HG02840 (cell line): ENCODE measurements at regions not wholly inside any gene's neighbourhood (a gene's known extent, or its start where the extent isn't known, plus 50 kb on each side); places are given as distances from the start of the nearest gene placed in this dataset.
"Not testable (repeated sequence)": the region's sequence is repeated elsewhere in the genome, so short reads cannot be mapped to it uniquely, and the experiment has no call there.

Source experiments
- ATAC-seq: cut with Tn5 transposase; IDR thresholded peaks from one replicate; pipeline ENCODE4 v1.9.1; 2021; ENCODE audit warnings: mild to moderate bottlenecking, moderate library complexity, moderate number of reproducible peaks; ENCODE audit not compliant: unreplicated experiment, low FRiP score

- no peak for ATAC-seq
Observed at GRCh38 chrX:20718592-20719380, 452.1 kb upstream of the RPS6KA3 start.

GRCh38 chrX:20715176-20715575 is 448.5 kb upstream of the RPS6KA3 start:
- no peak for ATAC-seq

- ATAC-seq: no peak
Observed at GRCh38 chrX:20712811-20713210, 446.1 kb upstream of the RPS6KA3 start.

- no peak for ATAC-seq
Observed at GRCh38 chrX:20711366-20711765, 444.7 kb upstream of the RPS6KA3 start.

GRCh38 chrX:20693078-20693477 is 426.4 kb upstream of the RPS6KA3 start:
- no peak for ATAC-seq

- ATAC-seq: no peak
Observed at GRCh38 chrX:20686256-20686655, 419.5 kb upstream of the RPS6KA3 start.

GRCh38 chrX:20685652-20686051 is 418.9 kb upstream of the RPS6KA3 start:
- ATAC-seq: no peak

- no peak for ATAC-seq
Observed at GRCh38 chrX:20681683-20682082, 415.0 kb upstream of the RPS6KA3 start.

GRCh38 chrX:20680998-20681397 is 414.3 kb upstream of the RPS6KA3 start:
- no peak for ATAC-seq

GRCh38 chrX:20672476-20672875 is 405.8 kb upstream of the RPS6KA3 start:
- ATAC-seq: no peak

GRCh38 chrX:20671746-20672145 is 405.0 kb upstream of the RPS6KA3 start:
- not testable (repeated sequence) for ATAC-seq

GRCh38 chrX:20670611-20671010 is 403.9 kb upstream of the RPS6KA3 start:
- ATAC-seq: no peak

- no peak for ATAC-seq
Observed at GRCh38 chrX:20668550-20668949, 401.8 kb upstream of the RPS6KA3 start.

- no peak for ATAC-seq
Observed at GRCh38 chrX:20666331-20666730, 399.6 kb upstream of the RPS6KA3 start.

- ATAC-seq: no peak
Observed at GRCh38 chrX:20665481-20665880, 398.8 kb upstream of the RPS6KA3 start.

- no peak for ATAC-seq
Observed at GRCh38 chrX:20664774-20665173, 398.1 kb upstream of the RPS6KA3 start.

- no peak for ATAC-seq
Observed at GRCh38 chrX:20664131-20664530, 397.4 kb upstream of the RPS6KA3 start.

GRCh38 chrX:20663336-20663735 is 396.6 kb upstream of the RPS6KA3 start:
- ATAC-seq: no peak

- no peak for ATAC-seq
Observed at GRCh38 chrX:20656721-20657120, 390.0 kb upstream of the RPS6KA3 start.

- ATAC-seq: no peak
Observed at GRCh38 chrX:20654596-20655106, 387.9 kb upstream of the RPS6KA3 start.

- ATAC-seq: no peak
Observed at GRCh38 chrX:20653070-20653469, 386.4 kb upstream of the RPS6KA3 start.

GRCh38 chrX:20641954-20642353 is 375.2 kb upstream of the RPS6KA3 start:
- no peak for ATAC-seq
